H1 (cell line): ENCODE measurements at regions not wholly inside any gene's neighbourhood (a gene's known extent, or its start where the extent isn't known, plus 50 kb on each side); places are given as distances from the start of the nearest gene placed in this dataset.

Source experiments
- CTCF ChIA-PET: fragments of 300-600 bp; sonication (Branson Sonifier 250); formaldehyde crosslinking; loops from one replicate; lab custom pipeline; 2021; ENCODE audit not compliant: partially characterized antibody; lab: Charles Lee
- POLR2A ChIA-PET: fragments of 300-600 bp; sonication (Branson Sonifier 250); formaldehyde crosslinking; loops from one replicate; lab custom pipeline; 2021; ENCODE audit warnings: inconsistent platforms; ENCODE audit not compliant: partially characterized antibody; lab: Charles Lee
- DNase-seq, 2 experiments: peaks; one replicate each; pipeline versions ENCODE4 v3.0.0 to v3.0.0-alpha.2; 2010 to 2022; ENCODE audit warnings: low spot score in 2 of 2, low read depth in 1 of 2, mixed read lengths in 1 of 2
- FAIRE-seq: peaks from 2 replicates; lab custom pipeline; 2011; peaks lifted over from hg19 to GRCh38; lab: Jason Lieb, UNC
- H2AFZ ChIP-seq: 2 replicates; pipeline ENCODE4 v1.8.1; 2012; ENCODE audit warnings: low read length, inconsistent platforms
- H2AK5ac ChIP-seq: 2 replicates; pipeline ENCODE4 v1.6.1; 2013; ENCODE audit warnings: low read depth, low read length
- H2BK120ac ChIP-seq: replicated peaks from 2 replicates; pipeline ENCODE3; 2013; ENCODE audit warnings: low read depth, low read length, inconsistent platforms
- H2BK12ac ChIP-seq: 2 replicates; pipeline ENCODE4 v1.6.1; 2013; ENCODE audit warnings: low read depth, low read length
- H2BK15ac ChIP-seq: 2 replicates; pipeline ENCODE4 v1.6.1; 2013; ENCODE audit warnings: low read length
- H2BK20ac ChIP-seq: 2 replicates; pipeline ENCODE4 v1.6.1; 2013; ENCODE audit warnings: low read length
- H2BK5ac ChIP-seq: 2 replicates; pipeline ENCODE4 v1.6.1; 2013; ENCODE audit warnings: low read depth, low read length
- H3K14ac ChIP-seq: 2 replicates; pipeline ENCODE4 v1.6.1; 2013; ENCODE audit warnings: inconsistent platforms; ENCODE audit not compliant: insufficient read length
- H3K18ac ChIP-seq: 2 replicates; pipeline ENCODE4 v1.6.1; 2013; ENCODE audit warnings: low read length; ENCODE audit errors: extremely low read depth
- H3K23ac ChIP-seq: 2 replicates; pipeline ENCODE4 v1.6.1; 2013; ENCODE audit warnings: inconsistent platforms; ENCODE audit not compliant: insufficient read length
- H3K23me2 ChIP-seq: 2 replicates; pipeline ENCODE4 v1.6.1; 2013; ENCODE audit warnings: low read depth, low read length
- H3K27ac ChIP-seq: 2 replicates; pipeline ENCODE4 v1.6.1; 2011; ENCODE audit warnings: low read depth, low read length, inconsistent platforms
- H3K27me3 ChIP-seq, 4 experiments: replicated peaks in 1 of 4; 1 replicate in 1 of 4; 2 replicates in 3 of 4; pipeline versions ENCODE4 v1.6.1 to v1.8.1; 2011 to 2013; ENCODE audit warnings: low read length in 3 of 4, mild to moderate bottlenecking in 3 of 4, inconsistent platforms in 2 of 4, mixed read lengths in 2 of 4, moderate library complexity in 1 of 4; ENCODE audit not compliant: control insufficient read depth in 3 of 4, insufficient read depth in 3 of 4; ENCODE audit errors: extremely low read depth in 1 of 4
- H3K36me3 ChIP-seq, 4 experiments: 2 replicates each; pipeline versions ENCODE4 v1.6.1 to v1.8.1; 2011 to 2013; ENCODE audit warnings: mild to moderate bottlenecking in 4 of 4, low read length in 3 of 4, moderate library complexity in 2 of 4, control low read depth in 1 of 4, inconsistent platforms in 1 of 4; ENCODE audit not compliant: insufficient read depth in 4 of 4, control insufficient read depth in 2 of 4
- H3K4ac ChIP-seq: replicated peaks from 2 replicates; pipeline ENCODE3; 2013; ENCODE audit warnings: low read length, low read depth, mixed read lengths, inconsistent platforms; ENCODE audit not compliant: insufficient read length
- H3K4me1 ChIP-seq, 4 experiments: replicated peaks in 1 of 4; 1 replicate in 1 of 4; 2 replicates in 3 of 4; pipeline versions ENCODE4 v1.6.1 to v1.8.1; 2011 to 2013; ENCODE audit warnings: low read length in 3 of 4, inconsistent platforms in 2 of 4, mixed read lengths in 1 of 4; ENCODE audit not compliant: insufficient read depth in 4 of 4, control insufficient read depth in 3 of 4
- H3K4me2 ChIP-seq, 2 experiments: 2 replicates each; pipeline versions ENCODE4 v1.6.1 to v1.8.1; 2011 to 2013; ENCODE audit warnings: low read depth in 2 of 2, low read length in 2 of 2, control low read depth in 1 of 2, inconsistent platforms in 1 of 2, mild to moderate bottlenecking in 1 of 2; ENCODE audit not compliant: insufficient read depth in 1 of 2
- H3K4me3 ChIP-seq, 4 experiments: fragments of 200-600, 300-600 bp in 1 of 4; sonication (generic), shearing (Covaris generic), sonication (Bioruptor Twin) in 1 of 4; 2 replicates each; pipeline versions ENCODE4 v1.5.1 to v1.8.1; 2011 to 2016; ENCODE audit warnings: low read length in 4 of 4, low read depth in 3 of 4, control low read depth in 2 of 4, inconsistent platforms in 2 of 4, mild to moderate bottlenecking in 2 of 4, mixed read lengths in 1 of 4, moderate library complexity in 1 of 4; ENCODE audit not compliant: insufficient read depth in 2 of 4; ENCODE audit errors: extremely low read depth in 1 of 4
- H3K56ac ChIP-seq: replicated peaks from 2 replicates; pipeline ENCODE3; 2013; ENCODE audit warnings: low read depth, mild to moderate bottlenecking, mixed read lengths, low read length, inconsistent platforms; ENCODE audit not compliant: insufficient read length
- H3K79me1 ChIP-seq: 2 replicates; pipeline ENCODE4 v1.6.1; 2013; ENCODE audit warnings: low read depth, low read length, control low read depth
- H3K79me2 ChIP-seq, 2 experiments: 2 replicates each; pipeline versions ENCODE4 v1.6.1 to v1.8.1; 2012 to 2013; ENCODE audit warnings: low read length in 2 of 2, mild to moderate bottlenecking in 2 of 2, inconsistent platforms in 1 of 2; ENCODE audit not compliant: insufficient read depth in 2 of 2, control insufficient read depth in 1 of 2
- H3K9ac ChIP-seq, 4 experiments: replicated peaks in 1 of 4; 1 replicate in 1 of 4; 2 replicates in 3 of 4; pipeline versions ENCODE4 v1.6.1 to v1.8.1; 2011 to 2013; ENCODE audit warnings: low read depth in 3 of 4, low read length in 3 of 4, control low read depth in 2 of 4, mild to moderate bottlenecking in 2 of 4, moderate library complexity in 2 of 4, inconsistent platforms in 1 of 4; ENCODE audit errors: extremely low read depth in 1 of 4
- H3K9me3 ChIP-seq, 2 experiments: 2 replicates each; pipeline versions ENCODE4 v1.6.1 to v1.8.1; 2012 to 2013; ENCODE audit warnings: mild to moderate bottlenecking in 2 of 2, moderate library complexity in 2 of 2, control low read depth in 1 of 2, inconsistent platforms in 1 of 2, low read depth in 1 of 2, low read length in 1 of 2, mixed read lengths in 1 of 2; ENCODE audit not compliant: insufficient read depth in 2 of 2
- H4K20me1 ChIP-seq, 2 experiments: replicated peaks in 1 of 2; 2 replicates each; pipeline versions ENCODE3 to v1.8.1; 2011 to 2013; ENCODE audit warnings: inconsistent platforms in 2 of 2, low read length in 2 of 2, mild to moderate bottlenecking in 1 of 2; ENCODE audit not compliant: insufficient read depth in 2 of 2, control insufficient read depth in 1 of 2
- H4K5ac ChIP-seq: 2 replicates; pipeline ENCODE4 v1.6.1; 2013; ENCODE audit warnings: low read length, low read depth, mixed read lengths, inconsistent platforms; ENCODE audit not compliant: insufficient read length
- H4K8ac ChIP-seq: 2 replicates; pipeline ENCODE4 v1.8.0; 2013; ENCODE audit warnings: mild to moderate bottlenecking, moderate library complexity, low read length, inconsistent platforms; ENCODE audit not compliant: insufficient read depth; ENCODE audit errors: extremely low read depth
- H4K91ac ChIP-seq: replicated peaks from 2 replicates; pipeline ENCODE3; 2013; ENCODE audit warnings: low read length, mixed read lengths, inconsistent platforms; ENCODE audit not compliant: insufficient read length
- BCL11A ChIP-seq, 2 experiments: IDR thresholded peaks; one replicate each; pipeline ENCODE4 v1.6.1; 2011; ENCODE audit warnings: low read depth in 2 of 2, low read length in 2 of 2, mild to moderate bottlenecking in 2 of 2
- HDAC2 ChIP-seq, 2 experiments: fragments of 300-600 bp in 1 of 2; sonication (generic) in 1 of 2; IDR thresholded peaks; 2 replicates each; pipeline ENCODE4 v1.6.1; 2011 to 2012; ENCODE audit warnings: low read depth in 2 of 2, low read length in 2 of 2, mild to moderate bottlenecking in 2 of 2, moderate library complexity in 2 of 2, borderline replicate concordance in 1 of 2, inconsistent platforms in 1 of 2
- SAP30 ChIP-seq: fragments of 300-600 bp; sonication (generic); IDR thresholded peaks from 2 replicates; pipeline ENCODE4 v1.7.1; 2012; ENCODE audit warnings: low read length, moderate library complexity, mild to moderate bottlenecking, inconsistent platforms; ENCODE audit not compliant: insufficient read depth, insufficient replicate concordance
- WGBS, 2 experiments: shearing (Covaris generic) in 1 of 2; methylation state at CpG; one replicate each; pipeline versions ENCODE4 v1.1.6 to v1.1.7; 2013 to 2015; ENCODE audit warnings: low lambda C conversion rate in 2 of 2, mixed read lengths in 2 of 2, inconsistent platforms in 1 of 2, low coverage in 1 of 2, missing lambda C conversion rate in 1 of 2; ENCODE audit not compliant: insufficient replicate concordance in 2 of 2, insufficient coverage in 1 of 2, insufficient read length in 1 of 2; ENCODE audit errors: extremely low coverage in 1 of 2, missing lambda C conversion rate in 1 of 2; 5-methylcytosine and 5-hydroxymethylcytosine counted together

GRCh38 chr13:33624253-33624652, 193.7 kb upstream of the RFC3 start:
- 87% methylated on average over 3 of the region's 3 CpGs; no CpG with 5 or more reads in 1 of the 2 experiments for WGBS, 2 experiments
- TF ChIP-seq BCL11A (IDR thresholded peaks at IDR 0.05; ENCODE audit: low read depth in 2 of 2, low read length in 2 of 2) (no peak), SAP30 (no peak), HDAC2 (IDR thresholded peaks at IDR 0.05; ENCODE audit: borderline replicate concordance in 1 of 2, low read depth in 2 of 2, low read length in 2 of 2) (no peak)
- H2BK120ac ChIP-seq = no peak overlapping the region
- no peak overlapping the region for H4K8ac ChIP-seq
- no peaks in the 10 kb centered on the region for H3K9me3 ChIP-seq
- FAIRE-seq (no peak), DNase-seq (no peak)
- POLR2A ChIA-PET = no interaction called here
- H3K9ac ChIP-seq = no peak overlapping the region
- H2AFZ ChIP-seq = no peak overlapping the region
- H3K56ac ChIP-seq = no peak overlapping the region
- H3K23me2 ChIP-seq = no peaks in the 10 kb centered on the region
- H4K20me1 ChIP-seq = no peaks in the 10 kb centered on the region
- H3K79me2 ChIP-seq = no peaks in the 10 kb centered on the region
- no peaks in the 10 kb centered on the region for H3K27me3 ChIP-seq
- no peak overlapping the region for H2BK5ac ChIP-seq
- no peak overlapping the region for H2AK5ac ChIP-seq
- no peaks in the 10 kb centered on the region for H3K36me3 ChIP-seq
- no peak overlapping the region for H3K4me3 ChIP-seq
- no peak overlapping the region for H4K91ac ChIP-seq
- no peak overlapping the region for H2BK12ac ChIP-seq
- no peaks in the 10 kb centered on the region for H3K4me1 ChIP-seq
- H2BK20ac ChIP-seq = no peak overlapping the region
- no peaks in the 10 kb centered on the region for H3K79me1 ChIP-seq
- no peak overlapping the region for H4K5ac ChIP-seq
- no peak overlapping the region for H3K27ac ChIP-seq
- no peak overlapping the region for H3K4ac ChIP-seq
- no peak overlapping the region for H3K23ac ChIP-seq
- no peak overlapping the region for H3K4me2 ChIP-seq
- CTCF ChIA-PET = no interaction called here
- H3K14ac ChIP-seq = no peak overlapping the region
- no peak overlapping the region for H3K18ac ChIP-seq
- no peak overlapping the region for H2BK15ac ChIP-seq
